B cell (primary cell): ENCODE measurements at regions not wholly inside any gene's neighbourhood (a gene's known extent, or its start where the extent isn't known, plus 50 kb on each side); places are given as distances from the start of the nearest gene placed in this dataset.

Experiments used
- ATAC-seq: fragments of 200-7000 bp; cut with Tn5 transposase; one replicate; pipeline ENCODE4 v1.10.0; 2021; ENCODE audit warnings: low read depth, mild to moderate bottlenecking, moderate number of reproducible peaks, moderate library complexity
- CTCF ChIA-PET: fragments of 350-600 bp; sonication (Branson Sonifier 250); formaldehyde crosslinking; loops from one replicate; lab custom pipeline; 2021; ENCODE audit warnings: antibody characterized with exemption, inconsistent platforms; lab: Charles Lee
- POLR2A ChIA-PET: fragments of 350-600 bp; sonication (Branson Sonifier 250); formaldehyde crosslinking; loops from one replicate; lab custom pipeline; 2021; ENCODE audit warnings: antibody characterized with exemption; lab: Charles Lee
- DNase-seq: peaks from one replicate; pipeline ENCODE4 v3.0.0; 2013
- H2AFZ ChIP-seq: 2 replicates; pipeline ENCODE4 v1.6.1; 2012; ENCODE audit warnings: mild to moderate bottlenecking, low read depth, low read length; ENCODE audit not compliant: insufficient read depth, poor library complexity, severe bottlenecking
- H3K27ac ChIP-seq, 2 donors: 1 replicate in 1 of 2; 2 replicates in 1 of 2; pipeline ENCODE4 v1.5.1; 2012 to 2013; ENCODE audit warnings: low read length in 2 of 2, mild to moderate bottlenecking in 2 of 2, moderate library complexity in 1 of 2
- H3K27me3 ChIP-seq, 4 experiments: fragments of 200-600 bp in 1 of 4; sonication (generic) in 1 of 4; replicated peaks in 1 of 4; 1 replicate in 2 of 4; 2 replicates in 2 of 4; pipeline versions ENCODE4 v1.6.1 to v1.7.0; 2013 to 2016; ENCODE audit warnings: low read length in 3 of 4, mild to moderate bottlenecking in 2 of 4, mixed read lengths in 1 of 4, moderate library complexity in 1 of 4; ENCODE audit not compliant: insufficient read depth in 4 of 4, control insufficient read depth in 3 of 4; ENCODE audit errors: control extremely low read depth in 1 of 4
- H3K36me3 ChIP-seq, 2 experiments: replicated peaks in 1 of 2; 1 replicate in 1 of 2; 2 replicates in 1 of 2; pipeline versions ENCODE4 v1.6.1 to v1.7.1; 2013; ENCODE audit warnings: low read length in 1 of 2; ENCODE audit not compliant: insufficient read depth in 2 of 2, control insufficient read depth in 1 of 2; ENCODE audit errors: control extremely low read depth in 1 of 2, extremely low read depth in 1 of 2
- H3K4me1 ChIP-seq, 2 donors: fragments of 200-600 bp in 1 of 2; sonication (generic) in 1 of 2; 1 replicate in 1 of 2; 2 replicates in 1 of 2; pipeline versions ENCODE4 v1.5.1 to v1.6.1; 2013 to 2017; ENCODE audit warnings: low read length in 2 of 2; ENCODE audit not compliant: control insufficient read depth in 2 of 2, insufficient read depth in 2 of 2
- H3K4me2 ChIP-seq: replicated peaks from 2 replicates; pipeline ENCODE3; 2012; ENCODE audit warnings: mild to moderate bottlenecking, low read depth, low read length; ENCODE audit not compliant: poor library complexity, severe bottlenecking
- H3K4me3 ChIP-seq, 5 experiments: fragments of 200-600 bp in 1 of 5; sonication (generic) in 1 of 5; 1 replicate in 3 of 5; 2 replicates in 2 of 5; pipeline versions ENCODE4 v1.5.1 to v1.7.0; 2011 to 2016; ENCODE audit warnings: low read length in 4 of 5, mild to moderate bottlenecking in 4 of 5, low read depth in 2 of 5, control low read depth in 1 of 5, moderate library complexity in 1 of 5; ENCODE audit not compliant: insufficient read depth in 1 of 5; ENCODE audit errors: control extremely low read depth in 1 of 5, extremely low read depth in 1 of 5
- H3K79me2 ChIP-seq: fragments of 200-600 bp; sonication (generic); one replicate; pipeline ENCODE4 v1.6.0; 2016; ENCODE audit warnings: low read length; ENCODE audit not compliant: control insufficient read depth, insufficient read depth
- H3K9ac ChIP-seq: fragments of 200-600 bp; sonication (generic); 2 replicates; pipeline ENCODE4 v1.6.1; 2017; ENCODE audit warnings: mild to moderate bottlenecking, low read length, moderate library complexity
- H3K9me3 ChIP-seq, 3 donors: one replicate each; pipeline versions ENCODE4 v1.6.1 to v1.7.1; 2013; ENCODE audit warnings: low read length in 2 of 3; ENCODE audit not compliant: control insufficient read depth in 2 of 3, insufficient read depth in 1 of 3; ENCODE audit errors: control extremely low read depth in 1 of 3
- H4K20me1 ChIP-seq: 2 replicates; pipeline ENCODE4 v1.6.0; 2012; ENCODE audit warnings: mild to moderate bottlenecking, low read length; ENCODE audit not compliant: insufficient read depth, control insufficient read depth, poor library complexity, severe bottlenecking
- H3K27ac Mint-ChIP-seq: one replicate; pipeline ENCODE4 v1.8.0; 2021; ENCODE audit warnings: mixed read lengths
- H3K27me3 Mint-ChIP-seq: one replicate; pipeline ENCODE4 v1.8.0; 2021; ENCODE audit warnings: mixed read lengths
- H3K4me1 Mint-ChIP-seq: one replicate; pipeline ENCODE4 v1.8.0; 2021; ENCODE audit warnings: mixed read lengths
- H3K4me3 Mint-ChIP-seq: one replicate; pipeline ENCODE4 v1.8.0; 2021; ENCODE audit warnings: mixed read lengths
- H3K9me3 Mint-ChIP-seq: one replicate; pipeline ENCODE4 v1.8.0; 2022; ENCODE audit warnings: mixed read lengths; ENCODE audit not compliant: insufficient read depth
- EZH2 ChIP-seq: IDR thresholded peaks from 2 replicates; pipeline ENCODE4 v1.6.1; 2012; ENCODE audit warnings: borderline replicate concordance, low read depth, mild to moderate bottlenecking, moderate library complexity, low read length; ENCODE audit not compliant: insufficient read depth, poor library complexity, severe bottlenecking
- WGBS: methylation state at CpG from one replicate; pipeline ENCODE4 v1.1.5; 2013; ENCODE audit warnings: missing lambda C conversion rate; ENCODE audit not compliant: insufficient coverage; 5-methylcytosine and 5-hydroxymethylcytosine counted together
- intact Hi-C: fragments of 100-400 bp; cut with micrococcal nuclease; formaldehyde crosslinking; loops from one replicate; pipeline ENCODE4 v1.10.0; 2022
- TF ChIP-seq, protein P1 (sequence below): fragments of 200-600 bp; IDR thresholded peaks from one replicate; pipeline ENCODE4 v1.8.0; 2022; ENCODE audit warnings: antibody characterized with exemption, mild to moderate bottlenecking

DNA sequence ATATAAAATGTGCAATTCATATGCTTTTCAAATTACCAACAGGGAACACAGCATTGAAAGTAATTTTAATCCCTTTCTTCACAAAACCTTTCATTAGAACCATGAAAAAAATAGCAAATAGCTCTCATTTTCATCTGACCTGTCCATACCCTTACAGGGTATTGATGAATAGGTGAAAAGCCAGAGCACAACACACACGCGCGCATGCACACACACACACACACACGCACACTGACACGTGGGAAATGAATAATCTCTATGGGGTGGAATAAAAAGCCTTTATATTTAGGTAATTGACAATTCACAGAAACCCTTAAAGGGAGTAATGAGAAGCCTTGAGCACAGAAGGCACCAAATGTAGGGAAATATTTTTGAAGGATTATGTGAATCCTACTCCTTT is 76.2 kb upstream of the POU2AF2 start:
- CTCF ChIA-PET = no interaction called here
- Histone ChIP-seq H3K4me3 (no peak overlapping the region), H3K4me2 (no peak overlapping the region), H4K20me1 (no peaks in the 10 kb centered on the region), H3K9ac (no peak overlapping the region), H3K4me1 (peaks cover 4 to 5% of the 10 kb centered on the region in 2 donors), H3K27ac (no peak overlapping the region), H3K27me3 (no peaks in the 10 kb centered on the region), H2AFZ (no peak overlapping the region), H3K79me2 (no peaks in the 10 kb centered on the region), H3K36me3 (no peaks in the 10 kb centered on the region), H3K9me3 (no peaks in the 10 kb centered on the region)
- H3K4me1 Mint-ChIP-seq = peaks cover 10% of the 10 kb centered on the region
- no peak for TF ChIP-seq EZH2
- TF ChIP-seq, protein P1, sequence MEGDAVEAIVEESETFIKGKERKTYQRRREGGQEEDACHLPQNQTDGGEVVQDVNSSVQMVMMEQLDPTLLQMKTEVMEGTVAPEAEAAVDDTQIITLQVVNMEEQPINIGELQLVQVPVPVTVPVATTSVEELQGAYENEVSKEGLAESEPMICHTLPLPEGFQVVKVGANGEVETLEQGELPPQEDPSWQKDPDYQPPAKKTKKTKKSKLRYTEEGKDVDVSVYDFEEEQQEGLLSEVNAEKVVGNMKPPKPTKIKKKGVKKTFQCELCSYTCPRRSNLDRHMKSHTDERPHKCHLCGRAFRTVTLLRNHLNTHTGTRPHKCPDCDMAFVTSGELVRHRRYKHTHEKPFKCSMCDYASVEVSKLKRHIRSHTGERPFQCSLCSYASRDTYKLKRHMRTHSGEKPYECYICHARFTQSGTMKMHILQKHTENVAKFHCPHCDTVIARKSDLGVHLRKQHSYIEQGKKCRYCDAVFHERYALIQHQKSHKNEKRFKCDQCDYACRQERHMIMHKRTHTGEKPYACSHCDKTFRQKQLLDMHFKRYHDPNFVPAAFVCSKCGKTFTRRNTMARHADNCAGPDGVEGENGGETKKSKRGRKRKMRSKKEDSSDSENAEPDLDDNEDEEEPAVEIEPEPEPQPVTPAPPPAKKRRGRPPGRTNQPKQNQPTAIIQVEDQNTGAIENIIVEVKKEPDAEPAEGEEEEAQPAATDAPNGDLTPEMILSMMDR = no peak
- POLR2A ChIA-PET = no interaction called here
- ATAC-seq = no peak
- H3K4me3 Mint-ChIP-seq = no peak overlapping the region
- H3K27me3 Mint-ChIP-seq = no peaks in the 10 kb centered on the region
- H3K9me3 Mint-ChIP-seq = no peaks in the 10 kb centered on the region
- no peak overlapping the region for H3K27ac Mint-ChIP-seq
- no peak for DNase-seq
- WGBS = no CpG with 5 or more reads among the region's 5 CpGs
- intact Hi-C loops = no loop called here

DNA sequence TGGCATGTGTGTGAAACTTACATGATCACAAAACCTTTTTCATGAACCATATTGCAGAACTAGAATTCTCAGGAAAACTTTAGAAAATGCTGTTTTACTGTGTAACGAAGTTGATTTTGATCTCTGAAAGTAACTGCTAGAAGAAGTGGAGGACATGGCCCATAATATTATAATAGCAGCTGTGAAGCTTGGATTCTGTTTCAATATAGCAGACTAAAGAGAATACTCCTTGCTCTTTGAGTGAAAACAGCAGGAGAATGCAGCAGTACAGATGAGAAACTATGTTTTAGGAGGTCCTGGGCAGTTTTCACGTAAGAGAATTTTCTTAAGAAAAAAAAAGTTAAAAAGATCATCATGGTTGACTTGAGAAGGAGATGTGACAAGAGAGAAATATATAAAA is 76.7 kb upstream of the POU2AF2 start:
- no CpG with 5 or more reads among the region's 2 CpGs for WGBS
- TF ChIP-seq, protein P1 = no peak
- TF ChIP-seq EZH2 = no peak
- no peaks in the 10 kb centered on the region for H3K27me3 Mint-ChIP-seq
- no peaks in the 10 kb centered on the region for H4K20me1 ChIP-seq
- H3K27ac Mint-ChIP-seq = no peak overlapping the region
- no peak overlapping the region for H2AFZ ChIP-seq
- H3K79me2 ChIP-seq = no peaks in the 10 kb centered on the region
- no peak overlapping the region for H3K27ac ChIP-seq
- no peak overlapping the region for H3K4me3 Mint-ChIP-seq
- intact Hi-C loops = no loop called here
- H3K4me2 ChIP-seq = no peak overlapping the region
- no peaks in the 10 kb centered on the region for H3K9me3 Mint-ChIP-seq
- ChIA-PET POLR2A (no interaction called here), CTCF (no interaction called here)
- ATAC-seq = no peak
- peaks cover 3 to 4% of the 10 kb centered on the region in 2 donors for H3K4me1 ChIP-seq
- no peak overlapping the region for H3K4me3 ChIP-seq
- no peaks in the 10 kb centered on the region for H3K27me3 ChIP-seq
- H3K9me3 ChIP-seq = no peaks in the 10 kb centered on the region
- peaks cover 7% of the 10 kb centered on the region for H3K4me1 Mint-ChIP-seq
- H3K36me3 ChIP-seq = no peaks in the 10 kb centered on the region
- no peak overlapping the region for H3K9ac ChIP-seq
- no peak for DNase-seq
